GM12864 (cell line): ENCODE measurements at regions not wholly inside any gene's neighbourhood (a gene's known extent, or its start where the extent isn't known, plus 50 kb on each side); places are given as distances from the start of the nearest gene placed in this dataset.

ENCODE experiments used
- DNase-seq: peaks from one replicate; pipeline ENCODE4 v3.0.0-alpha.2; 2011; ENCODE audit warnings: low read depth
- H3K4me3 ChIP-seq: 2 replicates; pipeline ENCODE4 v1.5.1; 2011; ENCODE audit warnings: mild to moderate bottlenecking, low read depth, low read length, control low read depth
- CTCF ChIP-seq: IDR thresholded peaks from 2 replicates; pipeline ENCODE4 v1.5.1; 2011; ENCODE audit warnings: low read depth, mild to moderate bottlenecking, moderate library complexity, low read length, control low read depth, inconsistent platforms; ENCODE audit errors: missing control alignments

- no peak for TF ChIP-seq CTCF
- DNase-seq = no peak
- H3K4me3 ChIP-seq = no peak overlapping the region
Observed at GRCh38 chr20:52405417-52405816, 213.8 kb upstream of the ZFP64 start.

GRCh38 chr20:52404671-52405070 lies 213.1 kb upstream of the ZFP64 start:
- DNase-seq = no peak
- TF ChIP-seq CTCF = no peak
- H3K4me3 ChIP-seq = no peak overlapping the region

- no peak for TF ChIP-seq CTCF
- no peak overlapping the region for H3K4me3 ChIP-seq
- no peak for DNase-seq
Observed at GRCh38 chr20:52402950-52403349, 211.4 kb upstream of the ZFP64 start.

- TF ChIP-seq CTCF = no peak
- no peak overlapping the region for H3K4me3 ChIP-seq
- no peak for DNase-seq
Observed at GRCh38 chr20:52402514-52402913, 210.9 kb upstream of the ZFP64 start.

- TF ChIP-seq CTCF = no peak
- no peak for DNase-seq
- H3K4me3 ChIP-seq = no peak overlapping the region
Observed at GRCh38 chr20:52401431-52401830, 209.9 kb upstream of the ZFP64 start.

- no peak for DNase-seq
- H3K4me3 ChIP-seq = no peak overlapping the region
- no peak for TF ChIP-seq CTCF
Observed at GRCh38 chr20:52399352-52399751, 207.8 kb upstream of the ZFP64 start.

GRCh38 chr20:52389606-52390005 lies 198.0 kb upstream of the ZFP64 start:
- no peak overlapping the region for H3K4me3 ChIP-seq
- DNase-seq = no peak
- no peak for TF ChIP-seq CTCF
